OCI-LY1 (cell line): ENCODE measurements at regions not wholly inside any gene's neighbourhood (a gene's known extent, or its start where the extent isn't known, plus 50 kb on each side); places are given as distances from the start of the nearest gene placed in this dataset.

Experiments used
- EZH2 ChIP-seq: fragments of 200-600 bp; sonication (generic), shearing (Covaris generic); IDR thresholded peaks from 2 replicates; pipeline ENCODE4 v1.8.0; 2017; ENCODE audit warnings: borderline replicate concordance, mixed run types, mild to moderate bottlenecking, antibody characterized with exemption, low read length, moderate library complexity, mixed read lengths
- TF ChIP-seq, protein P1 (sequence below): fragments of 200-600 bp; sonication (generic), shearing (Covaris generic); IDR thresholded peaks from 2 replicates; pipeline ENCODE4 v1.5.1; 2017; ENCODE audit warnings: mild to moderate bottlenecking, antibody characterized with exemption, low read length, moderate library complexity, mixed read lengths

DNA sequence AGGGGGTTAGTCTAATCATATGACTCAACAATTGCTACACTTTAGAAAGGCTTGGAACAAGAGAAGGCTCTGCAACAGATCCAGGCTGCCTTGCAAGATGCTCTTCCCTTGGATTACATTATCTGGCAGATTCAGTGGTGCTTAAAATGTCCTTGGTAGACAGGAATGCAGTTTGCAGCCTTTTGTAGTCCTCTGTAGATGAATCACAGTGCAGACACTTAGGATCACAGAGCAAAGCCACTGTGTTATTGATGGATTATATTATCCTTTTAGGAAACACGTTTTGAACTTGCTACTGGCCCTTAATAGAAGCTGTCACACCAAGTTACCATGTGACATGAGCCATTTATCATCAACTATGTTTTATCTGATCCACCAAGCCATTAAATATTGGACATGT lies 152.2 kb downstream of the CBLN2 start:
- TF ChIP-seq, protein P1, sequence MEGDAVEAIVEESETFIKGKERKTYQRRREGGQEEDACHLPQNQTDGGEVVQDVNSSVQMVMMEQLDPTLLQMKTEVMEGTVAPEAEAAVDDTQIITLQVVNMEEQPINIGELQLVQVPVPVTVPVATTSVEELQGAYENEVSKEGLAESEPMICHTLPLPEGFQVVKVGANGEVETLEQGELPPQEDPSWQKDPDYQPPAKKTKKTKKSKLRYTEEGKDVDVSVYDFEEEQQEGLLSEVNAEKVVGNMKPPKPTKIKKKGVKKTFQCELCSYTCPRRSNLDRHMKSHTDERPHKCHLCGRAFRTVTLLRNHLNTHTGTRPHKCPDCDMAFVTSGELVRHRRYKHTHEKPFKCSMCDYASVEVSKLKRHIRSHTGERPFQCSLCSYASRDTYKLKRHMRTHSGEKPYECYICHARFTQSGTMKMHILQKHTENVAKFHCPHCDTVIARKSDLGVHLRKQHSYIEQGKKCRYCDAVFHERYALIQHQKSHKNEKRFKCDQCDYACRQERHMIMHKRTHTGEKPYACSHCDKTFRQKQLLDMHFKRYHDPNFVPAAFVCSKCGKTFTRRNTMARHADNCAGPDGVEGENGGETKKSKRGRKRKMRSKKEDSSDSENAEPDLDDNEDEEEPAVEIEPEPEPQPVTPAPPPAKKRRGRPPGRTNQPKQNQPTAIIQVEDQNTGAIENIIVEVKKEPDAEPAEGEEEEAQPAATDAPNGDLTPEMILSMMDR: no peak
- no peak for TF ChIP-seq EZH2
